ENCODE measurements at regions not wholly inside any gene's neighbourhood (a gene's known extent, or its start where the extent isn't known, plus 50 kb on each side); places are given as distances from the start of the nearest gene placed in this dataset.

DNA sequence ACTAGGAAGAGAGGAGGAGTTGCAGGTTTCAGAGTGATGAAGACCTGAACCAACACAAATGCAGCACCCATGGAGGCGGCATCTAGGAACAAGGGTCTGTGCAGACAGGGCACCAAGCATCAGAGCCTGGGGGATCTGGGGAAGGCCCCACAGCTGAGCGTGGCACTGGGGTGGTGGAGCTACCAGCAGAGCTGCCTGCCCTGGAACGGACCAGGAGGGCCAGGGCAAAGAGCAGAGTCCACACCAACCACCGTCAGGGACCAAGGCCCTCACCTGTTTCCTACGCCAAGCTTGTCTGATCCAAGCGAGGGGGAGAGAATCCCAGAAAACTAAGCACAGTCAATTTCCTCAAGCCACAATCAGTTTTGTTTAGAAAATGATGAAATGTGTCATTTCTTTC is 79.0 kb upstream of the SYT6 start:
- no peak overlapping the region for H3K4me3 Mint-ChIP-seq
- peaks cover 3 to 9% of the 10 kb centered on the region in 2 donors for H3K4me1 Mint-ChIP-seq
- no peak for DNase-seq
- no peaks in the 10 kb centered on the region for H3K9me3 Mint-ChIP-seq
- no peak overlapping the region for H3K27ac Mint-ChIP-seq
- peaks cover 1 to 7% (median 5%) of the 10 kb centered on the region in 3 donors for H3K27me3 Mint-ChIP-seq (ENCODE audit: low read depth in 3 of 3)
- peaks cover 0 to 4% (median 0%) of the 10 kb centered on the region in 3 donors for H3K36me3 Mint-ChIP-seq

DNA sequence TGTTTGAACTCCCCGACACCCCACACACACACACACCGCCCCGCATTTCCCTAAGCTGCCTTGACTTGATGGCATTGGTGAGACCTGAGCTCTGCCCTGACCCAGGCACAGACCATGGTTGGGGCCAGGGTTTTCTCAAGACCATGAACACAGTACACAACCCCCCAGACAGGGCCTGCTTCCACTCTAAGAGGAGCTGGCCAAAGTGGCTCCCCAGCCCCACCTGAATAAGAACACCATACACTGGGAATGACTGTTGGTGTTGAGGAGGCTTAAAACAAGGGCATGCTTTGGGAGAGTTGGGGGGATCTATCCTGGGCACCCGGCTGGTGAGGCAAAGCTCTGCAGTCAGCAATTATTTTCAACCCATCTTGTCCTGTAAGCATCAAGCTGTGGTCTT is 77.6 kb upstream of the SYT6 start:
- Mint-ChIP-seq H3K4me3 (no peak overlapping the region), H3K4me1 (peaks cover 3 to 9% of the 10 kb centered on the region in 2 donors), H3K36me3 (peaks cover 0 to 4% (median 0%) of the 10 kb centered on the region in 3 donors), H3K9me3 (no peaks in the 10 kb centered on the region), H3K27ac (no peak overlapping the region), H3K27me3 (ENCODE audit: low read depth in 3 of 3) (peaks cover 1 to 7% (median 5%) of the 10 kb centered on the region in 3 donors)
- DNase-seq = no peak

DNA sequence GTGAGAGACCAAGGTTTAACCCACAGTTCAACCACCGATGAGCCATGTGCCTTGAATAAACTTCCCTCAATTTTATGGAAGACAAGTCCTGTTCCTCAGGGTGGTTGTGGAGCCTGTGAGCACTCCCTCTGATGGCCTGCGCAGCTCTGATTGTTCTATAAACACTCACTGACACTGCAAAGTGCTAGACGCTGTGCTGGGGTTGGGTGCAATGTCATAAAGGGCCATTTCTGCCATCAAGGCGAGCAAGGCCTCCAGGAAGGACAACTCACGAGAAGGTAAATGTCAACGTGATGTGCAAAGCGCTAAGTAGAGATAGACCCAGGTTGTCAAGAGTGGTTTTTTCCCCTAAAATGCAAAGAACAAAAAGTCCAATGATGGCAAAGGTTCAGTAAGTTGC is 75.7 kb upstream of the SYT6 start:
- Mint-ChIP-seq H3K27me3 (ENCODE audit: low read depth in 3 of 3) (peaks cover 0 to 7% (median 5%) of the 10 kb centered on the region in 3 donors), H3K27ac (no peak overlapping the region), H3K4me3 (no peak overlapping the region), H3K4me1 (peaks cover 0 to 2% of the 10 kb centered on the region in 2 donors), H3K9me3 (no peaks in the 10 kb centered on the region), H3K36me3 (peaks cover 0 to 4% (median 0%) of the 10 kb centered on the region in 3 donors)
- DNase-seq = no peak

DNA sequence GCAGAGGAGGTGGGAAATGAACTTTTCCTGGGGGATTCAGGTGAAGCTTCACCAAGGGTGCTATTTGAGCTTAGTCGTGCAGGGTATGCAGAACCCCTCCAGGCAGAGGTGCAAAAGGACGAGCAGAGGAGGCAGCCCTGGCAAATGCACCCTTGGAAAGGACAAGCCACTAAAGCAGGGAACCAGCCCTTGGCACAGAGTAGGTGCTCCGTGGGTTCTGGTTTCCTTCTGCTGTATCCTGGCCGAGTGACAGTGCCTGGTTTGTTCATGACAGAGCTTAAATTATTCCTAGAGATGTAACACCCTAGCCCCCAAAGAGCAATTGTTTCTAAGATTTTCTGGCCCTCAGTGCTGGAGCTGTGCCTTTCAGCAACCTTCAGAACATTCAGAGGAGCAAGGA is 73.4 kb upstream of the SYT6 start:
- H3K27ac Mint-ChIP-seq = no peak overlapping the region
- H3K4me3 Mint-ChIP-seq = no peak overlapping the region
- H3K27me3 Mint-ChIP-seq (ENCODE audit: low read depth in 3 of 3) = peaks cover 0 to 5% (median 3%) of the 10 kb centered on the region in 3 donors
- no peaks in the 10 kb centered on the region for H3K4me1 Mint-ChIP-seq
- DNase-seq = no peak
- peaks cover 0 to 4% (median 0%) of the 10 kb centered on the region in 3 donors for H3K36me3 Mint-ChIP-seq
- no peaks in the 10 kb centered on the region for H3K9me3 Mint-ChIP-seq

DNA sequence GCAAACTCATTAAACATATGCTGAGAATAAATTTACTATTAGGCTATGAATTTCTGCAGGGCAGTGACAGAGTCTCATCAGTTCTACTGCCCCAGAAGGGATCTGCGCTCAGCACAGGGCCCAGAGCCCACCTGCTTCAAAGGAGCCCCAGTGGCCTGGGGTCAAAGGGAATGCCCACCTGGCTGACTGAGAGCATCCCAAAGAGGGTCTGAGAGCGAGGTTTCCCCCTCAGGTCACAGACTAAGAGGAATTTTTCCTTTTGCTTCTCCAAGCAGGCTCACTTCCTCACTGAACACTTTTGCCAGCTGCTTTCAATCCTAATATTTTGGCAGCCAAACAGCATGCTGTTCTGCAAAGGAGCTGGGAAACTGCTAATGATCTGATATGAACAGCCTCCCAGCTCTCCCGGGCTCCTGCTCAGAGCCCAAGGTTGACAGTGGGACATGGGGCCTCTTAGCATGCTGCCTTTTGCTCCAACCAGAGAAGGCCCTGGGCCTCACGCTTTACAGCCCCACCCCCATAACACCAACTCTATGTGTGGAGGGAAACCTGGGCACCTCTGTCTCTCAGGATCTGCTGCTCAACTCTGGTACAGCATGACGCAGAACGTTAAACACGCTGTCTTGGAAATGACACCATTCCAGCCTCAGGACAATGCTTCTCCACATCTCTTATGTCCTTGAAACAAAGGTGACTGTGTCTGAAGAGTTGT is 70.7 kb upstream of the SYT6 start:
- no peaks in the 10 kb centered on the region for H3K9me3 Mint-ChIP-seq
- peaks cover 2% of the 10 kb centered on the region in 2 donors for H3K4me1 Mint-ChIP-seq
- no peak overlapping the region for H3K4me3 Mint-ChIP-seq
- no peaks in the 10 kb centered on the region for H3K36me3 Mint-ChIP-seq
- no peak overlapping the region for H3K27ac Mint-ChIP-seq
- no peak for DNase-seq
- H3K27me3 Mint-ChIP-seq (ENCODE audit: low read depth in 3 of 3) = peaks cover 0 to 3% (median 0%) of the 10 kb centered on the region in 3 donors

- no peak overlapping the region for H3K27ac Mint-ChIP-seq
- H3K27me3 Mint-ChIP-seq (ENCODE audit: low read depth in 3 of 3) = peaks cover 0 to 3% (median 3%) of the 10 kb centered on the region in 3 donors
- no peak for DNase-seq
- peaks cover 11 to 13% of the 10 kb centered on the region in 2 donors for H3K4me1 Mint-ChIP-seq
- no peak overlapping the region for H3K4me3 Mint-ChIP-seq
- no peaks in the 10 kb centered on the region for H3K36me3 Mint-ChIP-seq
- H3K9me3 Mint-ChIP-seq = no peaks in the 10 kb centered on the region
These were observed 69.3 kb upstream of the SYT6 start for GRCh38 chr1:114222920-114223319.

GRCh38 chr1:114219172-114219868 is 65.7 kb upstream of the SYT6 start:
- no peaks in the 10 kb centered on the region for H3K9me3 Mint-ChIP-seq
- peak in 1 of 3 donors; percentile 14 for DNase-seq
- H3K27ac Mint-ChIP-seq = peak overlapping the region; percentile 4 to 84 (median 46)
- H3K27me3 Mint-ChIP-seq (ENCODE audit: low read depth in 3 of 3) = peaks cover 0 to 5% (median 3%) of the 10 kb centered on the region in 3 donors
- peak overlapping the region; percentile 21 to 63 (median 62) for H3K4me3 Mint-ChIP-seq
- H3K4me1 Mint-ChIP-seq = peaks cover 11 to 13% of the 10 kb centered on the region in 2 donors
- H3K36me3 Mint-ChIP-seq = no peaks in the 10 kb centered on the region

DNA sequence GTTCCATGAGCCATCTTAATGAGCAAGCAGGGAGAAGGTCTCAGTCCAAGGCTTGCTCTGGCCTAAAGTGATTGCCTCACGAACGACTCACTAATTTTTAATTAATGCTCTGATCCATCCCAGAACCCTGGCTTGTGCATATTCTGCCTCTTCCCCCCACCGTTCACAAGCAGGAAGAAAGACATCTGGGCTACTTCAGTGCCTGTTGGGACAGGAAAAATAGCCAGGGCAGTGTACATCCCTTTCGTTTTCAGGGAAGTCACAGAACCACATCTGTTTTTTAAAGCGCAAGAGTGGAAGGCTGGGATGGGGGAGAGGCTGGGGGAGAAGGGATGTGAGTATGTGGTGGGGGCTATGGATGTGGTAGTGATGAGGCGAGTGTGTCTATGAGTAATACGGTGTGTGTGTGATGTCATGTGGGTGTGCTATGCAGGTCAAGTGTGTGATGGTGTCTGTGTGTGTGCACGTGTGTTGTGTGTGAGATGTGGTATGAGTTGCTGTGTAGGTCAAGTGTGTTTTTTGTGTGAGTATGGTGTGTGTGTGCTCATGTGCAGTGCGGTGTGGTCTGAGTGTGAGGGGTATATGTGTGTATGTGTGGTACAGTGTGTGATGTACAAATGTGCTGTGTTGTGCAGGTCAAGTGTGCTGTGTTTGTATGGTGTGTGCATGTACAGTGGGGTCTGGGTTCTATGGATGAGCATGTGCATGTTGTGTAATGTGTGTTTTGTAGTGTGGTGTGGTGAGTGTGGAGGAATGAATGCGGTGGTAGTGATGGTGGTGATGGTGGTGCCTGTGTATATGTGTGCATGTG is 64.9 kb upstream of the SYT6 start:
- H3K4me1 Mint-ChIP-seq = peaks cover 11 to 13% of the 10 kb centered on the region in 2 donors
- no peaks in the 10 kb centered on the region for H3K9me3 Mint-ChIP-seq
- no peak for DNase-seq
- no peaks in the 10 kb centered on the region for H3K36me3 Mint-ChIP-seq
- H3K4me3 Mint-ChIP-seq = peak overlapping the region; percentile 21 to 63 (median 62)
- H3K27me3 Mint-ChIP-seq (ENCODE audit: low read depth in 3 of 3) = peaks cover 2 to 7% (median 5%) of the 10 kb centered on the region in 3 donors
- H3K27ac Mint-ChIP-seq = peak overlapping the region; percentile 17 to 84 (median 46)

DNA sequence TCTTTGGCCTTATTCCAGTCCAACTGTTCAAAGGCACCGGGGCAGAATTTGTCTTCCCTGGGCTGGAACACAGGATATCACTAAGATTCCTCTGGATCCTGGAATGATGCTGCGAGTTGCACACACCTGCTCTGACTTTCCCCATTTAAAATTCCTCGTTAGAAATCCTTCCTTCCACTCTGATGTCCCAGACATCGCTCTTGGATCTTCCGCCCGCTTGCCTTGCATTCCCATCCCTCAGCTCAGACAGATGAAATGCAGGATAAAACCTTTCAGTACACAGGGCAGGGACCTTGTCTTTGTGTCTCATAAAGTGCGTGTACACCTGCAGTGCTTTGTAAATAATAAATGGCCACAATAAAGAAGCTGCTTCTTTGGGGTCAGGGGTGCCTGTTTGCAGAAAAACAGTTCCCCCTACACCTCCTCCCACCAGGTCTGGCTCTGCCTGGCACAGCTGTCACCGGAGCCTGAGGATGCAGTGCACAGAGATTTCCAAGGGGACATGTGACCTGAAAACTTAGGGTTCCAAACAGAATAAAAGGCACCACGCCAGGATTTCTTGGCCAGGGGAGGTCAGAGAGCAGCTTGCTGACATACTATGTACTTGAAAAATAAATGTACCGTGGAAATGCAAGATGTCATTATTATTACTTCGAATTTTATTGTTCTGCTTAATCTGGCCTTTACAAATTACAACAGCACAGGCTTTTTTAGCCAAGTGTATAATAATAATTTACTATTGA is 62.9 kb upstream of the SYT6 start:
- Mint-ChIP-seq H3K27ac (no peak overlapping the region), H3K4me1 (peaks cover 11 to 13% of the 10 kb centered on the region in 2 donors), H3K36me3 (no peaks in the 10 kb centered on the region), H3K27me3 (ENCODE audit: low read depth in 3 of 3) (peaks cover 2 to 8% (median 5%) of the 10 kb centered on the region in 3 donors), H3K9me3 (no peaks in the 10 kb centered on the region), H3K4me3 (no peak overlapping the region)
- no peak for DNase-seq

DNA sequence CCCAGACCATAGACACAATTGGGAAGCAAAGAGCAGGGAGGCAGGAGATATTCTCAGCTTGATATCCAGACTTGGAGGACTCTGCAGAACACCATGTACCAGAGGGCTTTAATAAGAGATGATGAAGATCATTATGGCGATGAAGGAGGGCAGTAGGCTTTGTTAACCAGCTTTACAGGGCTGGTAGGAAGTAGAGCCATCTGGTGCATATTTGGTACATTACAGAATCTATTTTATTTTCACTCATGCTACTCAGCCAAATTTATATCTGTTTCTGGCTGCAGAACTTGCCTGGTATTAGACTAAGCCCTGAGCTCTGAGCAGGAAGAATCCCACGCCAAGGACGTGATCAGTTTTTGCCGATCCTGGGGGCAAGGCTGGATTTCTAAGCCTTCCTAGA is 61.8 kb upstream of the SYT6 start:
- DNase-seq = no peak
- no peaks in the 10 kb centered on the region for H3K36me3 Mint-ChIP-seq
- H3K4me1 Mint-ChIP-seq = peaks cover 11 to 13% of the 10 kb centered on the region in 2 donors
- no peaks in the 10 kb centered on the region for H3K9me3 Mint-ChIP-seq
- H3K4me3 Mint-ChIP-seq = no peak overlapping the region
- peak overlapping the region in 1 of 6 donors; percentile 38 for H3K27ac Mint-ChIP-seq
- peaks cover 5 to 11% (median 6%) of the 10 kb centered on the region in 3 donors for H3K27me3 Mint-ChIP-seq (ENCODE audit: low read depth in 3 of 3)

DNA sequence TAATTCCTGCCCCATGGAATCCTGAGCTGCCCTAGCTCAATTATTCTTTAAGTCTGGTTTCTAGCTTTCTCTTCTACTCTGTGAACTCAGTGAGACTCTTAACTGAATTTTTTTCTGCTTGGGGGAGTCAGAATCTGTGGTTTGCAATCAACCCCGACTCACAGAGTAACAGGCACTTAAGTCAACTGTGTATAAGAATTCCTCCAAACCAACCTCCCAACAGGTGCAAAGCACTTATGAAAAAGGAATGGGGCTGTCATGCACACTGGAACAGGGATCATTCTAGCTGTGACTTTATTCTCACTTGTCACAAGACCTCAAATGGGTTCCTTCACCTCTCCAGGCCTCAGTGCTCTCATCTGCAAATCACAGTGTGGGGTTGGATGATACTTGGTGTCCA is 60.3 kb upstream of the SYT6 start:
- Mint-ChIP-seq H3K4me3 (no peak overlapping the region), H3K36me3 (no peaks in the 10 kb centered on the region), H3K27me3 (ENCODE audit: low read depth in 3 of 3) (peaks cover 10 to 18% (median 13%) of the 10 kb centered on the region in 3 donors), H3K9me3 (no peaks in the 10 kb centered on the region), H3K27ac (no peak overlapping the region), H3K4me1 (peaks cover 6 to 7% of the 10 kb centered on the region in 2 donors)
- no peak for DNase-seq

DNA sequence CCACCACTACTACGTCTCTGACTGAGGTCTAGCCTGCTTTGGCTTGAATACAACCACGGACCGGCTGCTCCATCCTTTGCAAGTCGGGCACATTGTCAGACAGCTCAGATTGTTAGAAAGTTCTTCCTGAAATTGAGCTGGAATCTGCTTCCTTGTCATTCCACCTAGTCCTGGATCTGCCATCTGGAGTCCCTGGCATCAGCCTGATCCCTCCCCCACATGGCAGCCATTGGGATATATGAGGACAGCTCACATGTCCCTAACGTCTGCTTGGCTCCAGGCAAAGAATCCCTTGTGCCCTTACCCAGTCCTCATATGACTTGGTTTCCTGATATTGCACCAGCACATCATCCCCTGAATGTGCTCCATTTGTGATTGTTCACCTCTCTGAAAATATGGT is 56.3 kb upstream of the SYT6 start:
- no peak overlapping the region for H3K27ac Mint-ChIP-seq
- peaks cover 17 to 35% (median 26%) of the 10 kb centered on the region in 3 donors for H3K27me3 Mint-ChIP-seq (ENCODE audit: low read depth in 3 of 3)
- peaks cover 0 to 1% (median 0%) of the 10 kb centered on the region in 6 donors for H3K9me3 Mint-ChIP-seq

GRCh38 chr1:114208714-114209113 is 55.0 kb upstream of the SYT6 start:
- Mint-ChIP-seq H3K36me3 (peaks cover 0 to 2% (median 0%) of the 10 kb centered on the region in 3 donors), H3K4me1 (peaks cover 27 to 31% of the 10 kb centered on the region in 2 donors), H3K27me3 (ENCODE audit: low read depth in 3 of 3) (peaks cover 16 to 42% (median 25%) of the 10 kb centered on the region in 3 donors), H3K27ac (no peak overlapping the region), H3K9me3 (peaks cover 0 to 1% (median 0%) of the 10 kb centered on the region in 6 donors), H3K4me3 (no peak overlapping the region)
- DNase-seq = no peak

More for the DNA sequence above, 56.3 kb upstream of the SYT6 start:
- Mint-ChIP-seq H3K4me3 (no peak overlapping the region), H3K4me1 (peaks cover 25 to 31% of the 10 kb centered on the region in 2 donors), H3K36me3 (no peaks in the 10 kb centered on the region)
- DNase-seq = no peak
